ENCODE measurements at regions not wholly inside any gene's neighbourhood (a gene's known extent, or its start where the extent isn't known, plus 50 kb on each side); places are given as distances from the start of the nearest gene placed in this dataset.

DNA sequence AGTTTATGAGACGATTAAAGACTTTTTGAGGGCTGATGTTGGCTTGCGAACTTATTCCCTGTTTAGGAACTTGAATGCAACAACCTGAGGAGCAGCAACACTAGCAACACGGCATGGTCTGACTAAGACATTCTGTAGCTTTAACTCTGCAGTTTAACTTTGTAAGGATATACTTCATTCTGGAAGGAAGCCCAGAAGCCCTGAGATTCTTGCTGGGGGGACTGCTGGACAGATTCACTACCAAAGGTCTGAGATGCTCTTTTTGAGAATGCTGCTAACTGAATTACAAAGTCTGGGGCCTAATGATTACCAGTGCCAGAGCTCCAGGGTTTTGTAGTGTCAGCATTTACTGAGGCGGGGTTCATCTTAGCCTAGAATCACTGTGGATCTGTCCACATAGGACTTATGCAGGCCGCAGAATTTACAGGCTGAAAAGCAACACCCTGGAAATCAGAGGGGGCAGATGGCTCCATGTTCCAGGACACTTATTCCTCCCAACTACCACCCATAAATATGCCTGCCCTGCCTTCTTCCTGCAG lies 537.1 kb upstream of the CDH18 start:
- Histone ChIP-seq H3K27ac (no peak overlapping the region), H3K27me3 (replicated peaks) (no peaks in the 10 kb centered on the region), H3K4me3 (ENCODE audit: low read depth, low read length) (no peak overlapping the region), H3K36me3 (replicated peaks) (no peaks in the 10 kb centered on the region)
- no peak for DNase-seq
- in situ Hi-C loops (cut with HindIII; ENCODE audit: low pct_ligation_motif_present, low sequenced_read_pairs), result no loop called here
- TF ChIP-seq, protein P1, sequence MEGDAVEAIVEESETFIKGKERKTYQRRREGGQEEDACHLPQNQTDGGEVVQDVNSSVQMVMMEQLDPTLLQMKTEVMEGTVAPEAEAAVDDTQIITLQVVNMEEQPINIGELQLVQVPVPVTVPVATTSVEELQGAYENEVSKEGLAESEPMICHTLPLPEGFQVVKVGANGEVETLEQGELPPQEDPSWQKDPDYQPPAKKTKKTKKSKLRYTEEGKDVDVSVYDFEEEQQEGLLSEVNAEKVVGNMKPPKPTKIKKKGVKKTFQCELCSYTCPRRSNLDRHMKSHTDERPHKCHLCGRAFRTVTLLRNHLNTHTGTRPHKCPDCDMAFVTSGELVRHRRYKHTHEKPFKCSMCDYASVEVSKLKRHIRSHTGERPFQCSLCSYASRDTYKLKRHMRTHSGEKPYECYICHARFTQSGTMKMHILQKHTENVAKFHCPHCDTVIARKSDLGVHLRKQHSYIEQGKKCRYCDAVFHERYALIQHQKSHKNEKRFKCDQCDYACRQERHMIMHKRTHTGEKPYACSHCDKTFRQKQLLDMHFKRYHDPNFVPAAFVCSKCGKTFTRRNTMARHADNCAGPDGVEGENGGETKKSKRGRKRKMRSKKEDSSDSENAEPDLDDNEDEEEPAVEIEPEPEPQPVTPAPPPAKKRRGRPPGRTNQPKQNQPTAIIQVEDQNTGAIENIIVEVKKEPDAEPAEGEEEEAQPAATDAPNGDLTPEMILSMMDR (IDR thresholded peaks at IDR 0.05; ENCODE audit: low read depth, low read length, missing control alignments), result no peak

DNA sequence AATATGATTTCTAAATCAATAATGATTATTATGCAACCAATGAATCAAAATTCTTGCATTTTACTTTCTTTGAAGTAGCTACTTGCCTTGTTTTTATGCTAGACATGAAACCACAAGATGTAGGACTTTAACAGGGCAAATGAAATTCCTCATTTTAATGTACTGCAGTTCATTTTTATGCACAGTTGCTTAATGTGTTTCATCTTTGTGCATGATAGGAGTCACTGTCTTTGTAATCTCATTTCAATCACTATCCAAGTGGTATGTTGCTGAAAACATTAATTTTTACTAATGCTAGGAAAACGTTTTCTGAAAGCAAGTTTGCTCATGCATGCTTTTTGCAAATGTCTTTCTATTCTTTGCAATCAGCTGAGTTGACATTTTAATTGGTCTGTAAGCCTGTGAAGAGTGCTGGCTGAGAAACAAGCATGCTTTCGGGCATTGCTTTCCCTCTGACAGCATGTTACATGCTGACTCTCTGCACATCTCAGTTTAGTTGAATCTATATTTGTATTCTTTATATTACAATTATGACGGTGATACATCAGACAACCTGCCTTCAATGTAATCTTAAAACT lies 535.0 kb upstream of the CDH18 start:
- in situ Hi-C loops (cut with HindIII; ENCODE audit: low pct_ligation_motif_present, low sequenced_read_pairs), result no loop called here
- Histone ChIP-seq H3K4me3 (ENCODE audit: low read depth, low read length) (no peak overlapping the region), H3K27ac (no peak overlapping the region), H3K27me3 (replicated peaks) (no peaks in the 10 kb centered on the region), H3K36me3 (replicated peaks) (no peaks in the 10 kb centered on the region)
- TF ChIP-seq, protein P1 (IDR thresholded peaks at IDR 0.05; ENCODE audit: low read depth, low read length, missing control alignments), result no peak
- no peak for DNase-seq

DNA sequence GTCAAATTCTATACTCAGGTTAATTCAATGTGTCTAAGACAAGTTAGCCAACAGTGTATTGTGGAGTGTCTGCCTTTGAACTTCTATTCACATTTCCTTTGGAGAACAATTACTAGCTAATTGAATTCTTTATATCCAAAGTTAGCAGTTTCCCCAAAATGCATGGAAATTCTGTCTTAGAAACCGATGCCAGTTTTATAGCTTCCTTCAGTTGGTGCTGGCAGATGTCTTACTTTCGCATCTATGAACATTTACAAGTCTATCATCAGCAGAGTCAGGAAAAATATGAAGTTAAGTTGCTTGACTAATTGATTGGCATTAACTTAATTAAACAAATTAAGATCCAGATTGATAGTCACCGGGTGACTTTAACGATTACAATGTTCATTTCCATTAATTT lies 527.6 kb upstream of the CDH18 start:
- in situ Hi-C loops (cut with HindIII; ENCODE audit: low pct_ligation_motif_present, low sequenced_read_pairs), result no loop called here

DNA sequence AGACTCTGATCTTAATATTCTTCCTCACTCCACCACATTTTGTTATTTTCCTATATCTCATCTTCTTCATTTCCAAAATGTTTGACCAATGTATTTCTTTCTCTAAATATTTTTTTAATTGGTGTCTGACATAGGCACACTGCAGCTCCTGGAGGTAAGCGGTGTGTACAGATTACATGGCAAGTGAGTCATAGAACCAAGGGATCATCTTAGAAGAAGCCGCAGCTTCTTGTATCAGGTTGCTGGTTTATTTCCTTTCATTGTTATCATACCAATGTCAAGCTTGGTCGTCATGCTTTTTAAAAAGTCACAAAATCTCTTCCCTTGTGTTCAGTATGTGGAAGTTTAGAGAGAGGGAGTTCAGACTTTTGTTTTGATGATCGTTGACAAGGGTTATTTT lies 526.1 kb upstream of the CDH18 start:
- Histone ChIP-seq H3K27me3 (replicated peaks) (no peaks in the 10 kb centered on the region), H3K4me3 (ENCODE audit: low read depth, low read length) (no peak overlapping the region), H3K36me3 (replicated peaks) (no peaks in the 10 kb centered on the region), H3K27ac (no peak overlapping the region)
- in situ Hi-C loops (cut with HindIII; ENCODE audit: low pct_ligation_motif_present, low sequenced_read_pairs), result no loop called here
- TF ChIP-seq, protein P1 (IDR thresholded peaks at IDR 0.05; ENCODE audit: low read depth, low read length, missing control alignments), result no peak
- DNase-seq, result no peak

More for the DNA sequence above, 527.6 kb upstream of the CDH18 start:
- H3K4me3 ChIP-seq (ENCODE audit: low read depth, low read length), result no peak overlapping the region
- no peak overlapping the region for H3K27ac ChIP-seq
- H3K27me3 ChIP-seq (replicated peaks), result no peaks in the 10 kb centered on the region
- TF ChIP-seq, protein P1 (IDR thresholded peaks at IDR 0.05; ENCODE audit: low read depth, low read length, missing control alignments), result no peak
- no peak for DNase-seq
- no peaks in the 10 kb centered on the region for H3K36me3 ChIP-seq (replicated peaks)

DNA sequence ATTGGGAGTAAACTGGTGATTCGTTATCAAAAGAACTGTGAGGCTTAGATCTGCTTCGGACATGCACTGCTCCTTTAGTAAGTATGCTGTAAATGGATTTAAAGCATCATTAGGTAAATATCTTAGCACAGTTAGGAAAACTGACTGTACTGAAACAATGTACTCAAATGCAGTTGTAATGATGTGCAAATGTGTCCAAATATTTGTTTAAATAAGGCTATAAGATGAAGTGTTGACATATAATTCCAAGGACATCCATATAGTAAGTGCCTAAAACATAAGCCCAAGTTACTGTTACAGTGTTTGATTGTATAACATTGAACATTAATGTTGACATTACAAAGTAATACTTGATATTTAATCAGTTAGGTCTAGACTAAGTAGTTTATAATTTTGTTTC lies 512.5 kb upstream of the CDH18 start:
- DNase-seq, result no peak
- Histone ChIP-seq H3K27ac (no peak overlapping the region), H3K36me3 (replicated peaks) (no peaks in the 10 kb centered on the region), H3K4me3 (ENCODE audit: low read depth, low read length) (no peak overlapping the region), H3K27me3 (replicated peaks) (no peaks in the 10 kb centered on the region)
- in situ Hi-C loops (cut with HindIII; ENCODE audit: low pct_ligation_motif_present, low sequenced_read_pairs), result no loop called here
- TF ChIP-seq, protein P1 (IDR thresholded peaks at IDR 0.05; ENCODE audit: low read depth, low read length, missing control alignments), result no peak

DNA sequence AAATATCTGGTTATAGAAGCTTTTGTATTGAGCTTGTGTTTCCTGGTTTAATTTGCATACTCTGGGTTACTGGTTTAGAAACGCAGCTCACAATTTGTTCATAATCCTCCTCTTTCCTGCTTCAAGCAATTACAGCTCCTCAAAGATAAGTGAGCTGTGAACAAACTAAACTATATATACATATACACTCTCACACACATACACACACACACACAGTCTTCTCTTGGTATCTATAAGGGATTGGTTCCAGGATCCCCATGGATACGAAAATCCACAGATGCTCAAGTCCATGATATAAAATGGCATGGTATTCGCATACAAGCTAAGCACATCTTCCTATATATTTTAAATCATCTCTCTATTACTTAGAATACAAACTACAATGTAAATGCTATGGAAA lies 510.9 kb upstream of the CDH18 start:
- in situ Hi-C loops (cut with HindIII; ENCODE audit: low pct_ligation_motif_present, low sequenced_read_pairs), result no loop called here
- TF ChIP-seq, protein P1 (IDR thresholded peaks at IDR 0.05; ENCODE audit: low read depth, low read length, missing control alignments), result no peak
- Histone ChIP-seq H3K36me3 (replicated peaks) (no peaks in the 10 kb centered on the region), H3K27me3 (replicated peaks) (no peaks in the 10 kb centered on the region), H3K27ac (no peak overlapping the region), H3K4me3 (ENCODE audit: low read depth, low read length) (no peak overlapping the region)
- no peak for DNase-seq
